Stimulated activated naive CD8-positive, alpha-beta T cell treated with anti-CD3 and anti-CD28 coated beads, Interleukin-15, Interleukin-2, amounts not matched to agents 100 U/mL and 50 U/mL, for 24 hours (primary cell): ENCODE measurements at regions not wholly inside any gene's neighbourhood (a gene's known extent, or its start where the extent isn't known, plus 50 kb on each side); places are given as distances from the start of the nearest gene placed in this dataset.
"Not testable (repeated sequence)": the region's sequence is repeated elsewhere in the genome, so short reads cannot be mapped to it uniquely, and the experiment has no call there.

Source experiments
- ATAC-seq: fragments of 150-1000 bp; cut with Tn5 transposase; one replicate; pipeline ENCODE4 v1.10.0; 2021
- DNase-seq: peaks from one replicate; pipeline ENCODE4 v3.0.0; 2021

GRCh38 chr20:12201289-12201991 is 283.7 kb downstream of the BTBD3 start:
- DNase-seq = no peak
- ATAC-seq = no peak

- no peak for ATAC-seq
- DNase-seq = no peak
These were observed 285.7 kb downstream of the BTBD3 start for GRCh38 chr20:12203399-12203798.

DNA sequence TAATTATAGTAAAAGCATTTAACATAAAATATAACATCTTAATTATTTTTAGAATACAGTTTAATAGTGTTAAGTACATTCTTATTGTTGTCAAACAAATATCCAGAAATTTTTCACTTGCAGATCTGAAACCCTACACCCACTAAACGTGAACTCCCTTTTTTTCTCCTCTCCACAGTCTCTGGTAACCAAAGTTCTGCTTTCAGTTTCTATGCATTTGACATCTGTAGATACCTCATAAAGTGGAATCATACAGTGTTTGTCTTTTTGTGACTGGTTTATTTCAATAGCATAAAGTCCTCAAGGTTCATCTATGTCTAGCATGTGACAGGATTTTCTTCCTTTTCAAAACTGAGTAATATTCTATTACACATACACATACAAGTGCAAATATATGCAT is 286.3 kb downstream of the BTBD3 start:
- DNase-seq (no peak), ATAC-seq (no peak)

DNA sequence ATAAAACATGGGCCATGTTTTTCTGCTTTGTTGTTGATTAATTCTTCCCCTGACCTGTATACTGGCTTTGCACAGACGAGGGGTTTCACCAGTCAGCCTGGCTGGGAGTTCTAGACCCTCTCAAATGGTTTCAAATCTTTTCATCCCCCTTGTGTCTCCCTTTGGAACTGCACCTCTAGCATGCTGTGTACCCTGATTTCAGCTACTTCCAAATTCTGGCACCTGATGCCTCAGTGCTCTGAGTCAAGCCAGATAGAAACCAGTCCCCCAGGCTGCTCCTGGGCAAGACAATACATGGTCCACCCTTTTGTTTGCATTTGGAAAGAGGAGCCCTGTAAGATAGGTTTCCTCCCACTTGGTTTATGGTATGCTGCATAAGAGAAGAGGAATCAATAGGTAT is 290.2 kb downstream of the BTBD3 start:
- ATAC-seq = no peak
- peak; percentile 6 for DNase-seq

DNA sequence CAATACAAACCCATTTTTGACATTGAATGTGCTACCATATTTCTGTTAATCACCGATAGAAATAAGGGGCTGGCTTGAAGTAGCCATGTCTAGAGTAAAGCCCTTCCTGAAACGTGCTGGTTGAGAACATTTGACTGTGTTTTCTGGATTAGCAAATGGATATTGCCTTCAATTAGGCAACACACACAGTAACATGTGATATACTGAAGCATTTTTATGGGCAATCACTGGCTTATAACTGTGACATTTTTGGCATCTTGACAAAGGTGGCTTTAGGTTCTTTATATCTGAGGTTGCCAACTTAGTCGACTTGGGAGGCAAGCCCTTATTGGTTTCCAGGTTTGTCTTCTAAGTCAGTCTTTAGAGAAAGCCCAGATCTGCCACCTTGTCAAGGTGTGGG is 292.9 kb downstream of the BTBD3 start:
- no peak for ATAC-seq
- DNase-seq = no peak

DNA sequence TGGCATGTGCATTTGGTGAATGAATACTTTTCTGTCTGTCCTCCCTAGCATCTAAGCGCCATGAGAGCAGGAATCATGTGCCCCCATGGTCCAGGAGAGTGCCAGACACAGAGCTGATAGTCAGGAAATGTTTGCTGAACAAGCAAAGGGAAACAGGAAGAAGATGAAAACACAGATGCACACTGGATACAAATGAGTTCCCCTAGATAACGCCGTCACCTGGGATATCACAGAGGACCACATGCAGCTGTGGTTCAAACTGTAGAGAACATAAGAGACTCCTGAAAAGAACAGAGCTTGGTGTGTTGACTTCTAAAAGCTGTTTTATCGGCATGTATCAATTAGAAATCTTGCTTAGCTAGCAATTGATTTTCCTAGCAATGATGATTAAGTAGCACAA is 293.7 kb downstream of the BTBD3 start:
- ATAC-seq = no peak
- DNase-seq = no peak

GRCh38 chr20:12217382-12217781 is 299.7 kb downstream of the BTBD3 start:
- no peak for DNase-seq

DNA sequence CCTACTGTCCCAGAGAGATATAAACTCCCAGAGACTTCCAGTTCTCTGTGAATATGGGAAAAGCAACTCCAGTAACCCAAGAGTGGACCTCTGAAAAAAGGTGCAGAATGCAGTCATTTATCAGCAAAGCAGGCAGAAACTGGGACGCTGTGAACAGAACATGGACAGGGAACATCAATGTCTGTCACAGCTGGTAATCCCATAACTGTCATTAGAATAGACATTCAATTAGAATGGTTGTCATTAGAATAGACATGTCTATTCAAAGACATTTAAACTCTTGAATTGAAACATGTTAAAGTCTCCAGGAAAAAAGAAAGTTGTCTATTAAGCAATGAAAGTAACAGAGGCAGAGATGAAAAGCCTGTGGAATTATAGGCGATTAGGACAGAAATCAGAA is 302.1 kb downstream of the BTBD3 start:
- no peak for DNase-seq
- no peak for ATAC-seq

More at GRCh38 chr20:12217382-12217781, 299.7 kb downstream of the BTBD3 start:
- ATAC-seq = no peak

DNA sequence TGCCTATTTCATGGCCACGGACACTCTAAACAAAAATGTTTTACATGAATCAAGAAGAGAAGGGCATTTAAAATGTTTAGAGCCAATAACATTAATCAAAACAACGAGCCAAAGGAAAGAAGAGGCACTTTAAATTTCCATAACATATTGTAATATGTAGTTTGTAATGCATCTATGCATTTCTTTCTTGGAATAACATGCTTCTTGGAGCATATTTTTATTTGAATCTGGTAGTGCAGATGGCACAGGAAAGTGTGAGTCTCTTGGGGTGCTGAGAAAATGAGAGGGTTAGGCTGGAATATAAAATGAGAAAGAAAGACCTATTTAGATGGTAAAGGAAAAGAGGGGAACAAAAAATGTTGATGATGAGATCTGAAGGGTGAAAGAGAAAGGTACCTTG is 305.4 kb downstream of the BTBD3 start:
- ATAC-seq = no peak

GRCh38 chr20:12225898-12226297 is 308.2 kb downstream of the BTBD3 start:
- no peak for ATAC-seq
- no peak for DNase-seq

More for the DNA sequence above, 305.4 kb downstream of the BTBD3 start:
- DNase-seq = no peak

DNA sequence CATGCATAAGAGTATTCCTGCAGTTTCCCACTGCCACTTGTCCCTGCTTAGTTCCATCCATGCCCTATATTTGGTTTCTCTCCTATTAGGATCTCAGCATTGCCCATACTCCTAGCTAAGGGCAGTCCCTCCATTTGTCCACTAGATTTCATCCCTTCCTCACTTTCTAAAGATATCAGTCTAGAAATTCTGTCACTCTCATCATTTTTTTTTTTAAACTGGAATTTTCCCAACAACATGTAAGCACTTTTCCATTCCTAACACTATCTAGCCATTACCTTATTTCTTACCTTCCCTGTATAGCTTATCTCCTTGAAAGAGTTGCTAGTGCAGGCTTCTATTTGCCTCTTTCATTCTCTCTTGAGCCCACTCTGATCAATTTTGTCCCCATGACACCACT is 312.2 kb downstream of the BTBD3 start:
- DNase-seq = no peak
- no peak for ATAC-seq

- no peak for ATAC-seq
- DNase-seq = no peak
These were observed 320.1 kb downstream of the BTBD3 start for GRCh38 chr20:12237772-12238171.

- no peak for DNase-seq
These were observed 323.4 kb downstream of the BTBD3 start for GRCh38 chr20:12241065-12241464.

GRCh38 chr20:12243327-12243726 is 325.6 kb downstream of the BTBD3 start:
- ATAC-seq = no peak
- DNase-seq = no peak

More at GRCh38 chr20:12241065-12241464, 323.4 kb downstream of the BTBD3 start:
- no peak for ATAC-seq

DNA sequence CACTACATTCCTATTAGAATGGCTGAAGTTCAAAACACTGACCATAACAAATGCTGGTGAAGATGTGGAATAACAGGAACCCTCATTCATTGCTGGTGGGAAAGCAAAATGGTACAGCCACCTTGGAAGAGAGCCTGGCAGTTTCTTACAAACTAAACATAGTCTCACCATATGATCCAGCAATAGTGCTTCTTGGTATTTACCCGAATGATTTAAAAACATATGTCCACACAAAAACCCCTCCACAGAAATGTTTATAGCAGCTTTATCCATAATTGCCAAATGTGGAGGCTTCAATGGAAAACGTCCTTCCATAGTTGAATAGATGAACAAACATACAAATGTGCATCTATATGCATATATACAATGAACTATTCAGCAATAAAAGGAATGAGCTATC is 330.8 kb downstream of the BTBD3 start:
- ATAC-seq (no peak), DNase-seq (no peak)

GRCh38 chr20:12250661-12251060 is 333.0 kb downstream of the BTBD3 start:
- not testable (repeated sequence) for DNase-seq, ATAC-seq

GRCh38 chr20:12252793-12253192 is 335.1 kb downstream of the BTBD3 start:
- no peak for DNase-seq
- ATAC-seq = no peak

- DNase-seq (no peak), ATAC-seq (no peak)
These were observed 337.8 kb downstream of the BTBD3 start for GRCh38 chr20:12255461-12255970.

DNA sequence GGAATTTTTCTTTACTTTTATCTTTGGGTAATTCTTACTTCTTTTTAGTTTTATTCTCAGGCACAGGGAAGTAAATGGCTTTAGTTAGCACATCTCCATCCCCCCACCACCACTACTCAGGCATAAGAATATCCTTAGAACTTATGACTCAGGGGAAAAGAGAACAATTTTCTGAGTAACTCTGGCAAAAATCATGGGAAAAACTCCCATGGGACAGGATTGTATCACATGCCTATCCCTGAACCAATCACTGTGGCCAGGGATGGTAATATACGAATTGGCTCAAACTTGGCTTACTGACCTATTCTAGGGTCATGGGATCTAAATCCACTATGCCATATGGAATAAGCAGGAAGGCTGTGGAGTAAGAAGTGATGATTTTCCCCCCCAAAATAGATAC is 339.1 kb downstream of the BTBD3 start:
- DNase-seq = no peak

GRCh38 chr20:12262747-12263146 is 345.1 kb downstream of the BTBD3 start:
- ATAC-seq = no peak
- DNase-seq = no peak

More for the DNA sequence above, 339.1 kb downstream of the BTBD3 start:
- no peak for ATAC-seq

GRCh38 chr20:12264711-12265110 is 347.0 kb downstream of the BTBD3 start:
- DNase-seq (no peak), ATAC-seq (no peak)

- ATAC-seq (no peak), DNase-seq (no peak)
These were observed 348.0 kb downstream of the BTBD3 start for GRCh38 chr20:12265662-12266061.

GRCh38 chr20:12269579-12269978 is 351.9 kb downstream of the BTBD3 start:
- DNase-seq (no peak), ATAC-seq (no peak)

- DNase-seq (no peak), ATAC-seq (no peak)
These were observed 353.2 kb downstream of the BTBD3 start for GRCh38 chr20:12270863-12271262.
